ENCODE measurements at regions not wholly inside any gene's neighbourhood (a gene's known extent, or its start where the extent isn't known, plus 50 kb on each side); places are given as distances from the start of the nearest gene placed in this dataset.

DNA sequence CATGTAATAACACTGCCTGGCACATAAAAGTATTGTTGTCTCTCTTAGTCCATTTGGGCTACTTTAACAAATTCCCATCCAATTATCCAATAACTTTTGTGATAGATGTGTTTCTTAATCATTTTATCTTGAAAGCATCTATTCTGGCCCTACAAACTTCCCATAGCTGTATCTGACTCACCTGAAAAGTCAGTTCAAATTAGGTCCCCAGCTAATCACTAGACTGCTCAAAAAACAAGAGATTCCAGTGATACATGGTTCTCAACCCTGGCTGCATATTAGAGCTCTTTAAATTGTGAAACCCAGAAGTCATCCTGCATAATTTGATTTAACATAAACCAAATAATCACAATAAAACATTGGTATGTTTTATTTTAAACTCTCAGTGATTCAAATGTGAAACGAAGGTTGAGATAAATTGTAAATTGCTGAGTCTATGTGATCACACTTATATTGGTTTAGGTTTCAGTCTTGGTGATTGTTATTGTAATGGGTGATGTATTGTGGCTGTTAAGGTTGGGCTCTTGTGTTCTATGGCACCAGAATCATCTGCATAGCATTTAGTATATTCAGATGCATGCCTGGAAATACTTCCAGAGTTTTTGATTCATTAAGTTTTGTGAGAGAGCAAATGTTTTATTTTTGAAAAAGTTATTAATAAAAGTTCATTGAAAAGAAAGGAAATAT lies 268.9 kb upstream of the KCNMB2 start:
- TF ChIP-seq SP4 (IDR thresholded peaks at IDR 0.05; ENCODE audit: low read length) (no peak), EP300 (IDR thresholded peaks at IDR 0.05; ENCODE audit: borderline replicate concordance in 1 of 2, low read depth in 2 of 2, low read length in 2 of 2) (no peak)
